Nephron (organoid): ENCODE measurements at regions not wholly inside any gene's neighbourhood (a gene's known extent, or its start where the extent isn't known, plus 50 kb on each side); places are given as distances from the start of the nearest gene placed in this dataset.
"Not testable (repeated sequence)": the region's sequence is repeated elsewhere in the genome, so short reads cannot be mapped to it uniquely, and the experiment has no call there.

ENCODE experiments used
- H3K27ac Mint-ChIP-seq, 3 experiments: 2 replicates each; pipeline ENCODE4 v1.8.0; 2020; ENCODE audit warnings: mixed read lengths in 3 of 3, mild to moderate bottlenecking in 2 of 3, moderate library complexity in 1 of 3
- H3K27me3 Mint-ChIP-seq: 2 replicates; pipeline ENCODE4 v1.8.0; 2021; ENCODE audit warnings: low read depth, mild to moderate bottlenecking, moderate library complexity, mixed read lengths
- H3K36me3 Mint-ChIP-seq: 2 replicates; pipeline ENCODE4 v1.8.0; 2020; ENCODE audit warnings: low read depth, mixed read lengths
- H3K4me1 Mint-ChIP-seq: 2 replicates; pipeline ENCODE4 v1.8.0; 2020; ENCODE audit warnings: mixed read lengths
- H3K4me3 Mint-ChIP-seq, 3 experiments: 2 replicates each; pipeline ENCODE4 v1.8.0; 2020; ENCODE audit warnings: mild to moderate bottlenecking in 3 of 3, mixed read lengths in 3 of 3, moderate library complexity in 2 of 3
- H3K9me3 Mint-ChIP-seq: 2 replicates; pipeline ENCODE4 v1.8.0; 2020; ENCODE audit warnings: mixed read lengths
- TF ChIP-seq, protein P1 (sequence below), 3 experiments: fragments of 200-600 bp; sonication (generic); IDR thresholded peaks; one replicate each; pipeline ENCODE4 v1.5.0; 2021; ENCODE audit warnings: antibody characterized with exemption in 3 of 3; ENCODE audit not compliant: unreplicated experiment in 3 of 3

DNA sequence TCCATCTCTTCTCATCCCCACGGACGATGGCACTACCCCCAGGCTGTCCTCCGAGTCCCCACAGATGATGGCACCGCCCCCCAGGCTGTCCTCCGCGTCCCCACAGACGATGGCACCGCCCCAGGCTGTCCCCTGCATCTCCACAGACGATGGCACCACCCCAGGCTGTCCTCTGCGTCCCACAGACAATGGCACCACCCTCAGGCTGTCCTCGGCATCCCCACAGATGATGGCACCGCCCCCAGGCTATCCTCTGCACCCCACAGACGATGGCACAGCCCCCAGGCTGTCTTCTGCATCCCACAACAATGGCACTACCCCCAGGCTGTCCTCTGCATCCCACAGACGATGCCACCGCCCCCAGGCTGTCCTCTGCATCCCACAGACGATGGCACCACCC is 57.4 kb upstream of the PTCH1 start:
- Mint-ChIP-seq H3K9me3 (peaks cover 2% of the 10 kb centered on the region), H3K36me3 (no peaks in the 10 kb centered on the region), H3K27ac (no peak overlapping the region)

DNA sequence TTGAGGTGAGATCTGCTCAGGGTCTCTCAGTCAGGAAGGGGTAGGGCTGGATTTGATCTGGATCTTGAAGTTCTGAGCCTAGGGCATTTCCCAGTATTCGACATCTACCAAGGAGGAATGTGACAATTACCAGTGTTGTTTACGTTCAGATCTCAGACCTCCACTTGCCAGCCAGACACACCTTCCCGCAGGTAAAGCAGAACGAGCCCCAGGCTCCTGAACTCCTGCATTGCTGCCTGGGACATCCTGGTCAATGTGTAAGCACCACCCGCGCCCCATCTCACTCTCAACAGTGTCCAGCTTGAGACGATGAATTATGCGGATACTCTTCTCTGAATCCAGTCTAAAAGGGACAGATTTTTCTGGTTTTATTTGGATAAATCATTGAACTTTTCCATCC is 56.7 kb upstream of the PTCH1 start:
- H3K27ac Mint-ChIP-seq = no peak overlapping the region
- peaks cover 2% of the 10 kb centered on the region for H3K9me3 Mint-ChIP-seq
- H3K27me3 Mint-ChIP-seq = peaks cover 32% of the 10 kb centered on the region
- H3K4me1 Mint-ChIP-seq = peaks cover 4% of the 10 kb centered on the region
- H3K4me3 Mint-ChIP-seq = no peak overlapping the region
- TF ChIP-seq, protein P1, sequence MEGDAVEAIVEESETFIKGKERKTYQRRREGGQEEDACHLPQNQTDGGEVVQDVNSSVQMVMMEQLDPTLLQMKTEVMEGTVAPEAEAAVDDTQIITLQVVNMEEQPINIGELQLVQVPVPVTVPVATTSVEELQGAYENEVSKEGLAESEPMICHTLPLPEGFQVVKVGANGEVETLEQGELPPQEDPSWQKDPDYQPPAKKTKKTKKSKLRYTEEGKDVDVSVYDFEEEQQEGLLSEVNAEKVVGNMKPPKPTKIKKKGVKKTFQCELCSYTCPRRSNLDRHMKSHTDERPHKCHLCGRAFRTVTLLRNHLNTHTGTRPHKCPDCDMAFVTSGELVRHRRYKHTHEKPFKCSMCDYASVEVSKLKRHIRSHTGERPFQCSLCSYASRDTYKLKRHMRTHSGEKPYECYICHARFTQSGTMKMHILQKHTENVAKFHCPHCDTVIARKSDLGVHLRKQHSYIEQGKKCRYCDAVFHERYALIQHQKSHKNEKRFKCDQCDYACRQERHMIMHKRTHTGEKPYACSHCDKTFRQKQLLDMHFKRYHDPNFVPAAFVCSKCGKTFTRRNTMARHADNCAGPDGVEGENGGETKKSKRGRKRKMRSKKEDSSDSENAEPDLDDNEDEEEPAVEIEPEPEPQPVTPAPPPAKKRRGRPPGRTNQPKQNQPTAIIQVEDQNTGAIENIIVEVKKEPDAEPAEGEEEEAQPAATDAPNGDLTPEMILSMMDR (IDR thresholded peaks at IDR 0.05; ENCODE audit: unreplicated experiment in 3 of 3) = no peak
- no peaks in the 10 kb centered on the region for H3K36me3 Mint-ChIP-seq

More for the DNA sequence above, 57.4 kb upstream of the PTCH1 start:
- TF ChIP-seq, protein P1 (IDR thresholded peaks at IDR 0.05; ENCODE audit: unreplicated experiment in 3 of 3) = no peak
- H3K4me3 Mint-ChIP-seq = no peak overlapping the region
- peaks cover 34% of the 10 kb centered on the region for H3K27me3 Mint-ChIP-seq
- H3K4me1 Mint-ChIP-seq = peaks cover 4% of the 10 kb centered on the region

DNA sequence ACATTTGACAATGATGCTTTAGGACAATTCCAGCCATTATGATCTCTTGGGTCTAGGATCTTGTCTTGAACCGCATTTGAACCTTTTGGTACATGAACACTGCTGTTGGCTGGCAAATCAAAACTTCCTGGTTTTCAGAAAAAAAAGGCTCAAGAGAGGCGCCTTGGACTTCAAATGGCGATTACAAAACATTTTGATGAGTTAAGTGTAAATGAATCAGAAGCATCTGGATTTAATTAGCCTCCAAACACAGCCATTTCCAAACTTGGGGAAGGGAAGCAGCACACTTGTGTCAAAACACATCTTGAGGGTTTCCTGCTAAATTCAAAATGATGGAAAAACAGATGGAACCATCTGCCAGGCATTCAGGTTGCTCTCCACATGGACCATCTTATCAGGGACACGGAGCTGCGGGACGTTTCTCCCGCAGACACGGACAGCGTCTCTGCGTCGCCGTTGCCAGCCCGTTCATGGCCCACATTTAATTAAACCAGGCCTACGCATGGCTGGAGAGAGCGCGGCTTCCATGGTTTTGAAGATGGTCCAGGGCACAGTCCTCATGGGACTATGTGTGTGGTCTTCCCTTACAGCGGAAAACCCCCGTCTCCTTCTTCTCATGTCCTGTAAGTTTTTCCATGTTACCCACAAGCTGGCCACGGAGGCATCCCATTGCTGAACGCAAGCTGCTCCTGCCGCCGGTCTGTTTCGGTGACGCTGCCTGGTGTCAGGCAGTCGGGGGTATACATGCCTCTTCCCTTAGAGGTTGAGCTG is 55.8 kb upstream of the PTCH1 start:
- no peak overlapping the region for H3K27ac Mint-ChIP-seq
- peaks cover 2% of the 10 kb centered on the region for H3K9me3 Mint-ChIP-seq
- H3K4me3 Mint-ChIP-seq = no peak overlapping the region
- TF ChIP-seq, protein P1 (IDR thresholded peaks at IDR 0.05; ENCODE audit: unreplicated experiment in 3 of 3) = no peak
- H3K36me3 Mint-ChIP-seq = no peaks in the 10 kb centered on the region
- H3K4me1 Mint-ChIP-seq = peaks cover 4% of the 10 kb centered on the region
- peaks cover 30% of the 10 kb centered on the region for H3K27me3 Mint-ChIP-seq

DNA sequence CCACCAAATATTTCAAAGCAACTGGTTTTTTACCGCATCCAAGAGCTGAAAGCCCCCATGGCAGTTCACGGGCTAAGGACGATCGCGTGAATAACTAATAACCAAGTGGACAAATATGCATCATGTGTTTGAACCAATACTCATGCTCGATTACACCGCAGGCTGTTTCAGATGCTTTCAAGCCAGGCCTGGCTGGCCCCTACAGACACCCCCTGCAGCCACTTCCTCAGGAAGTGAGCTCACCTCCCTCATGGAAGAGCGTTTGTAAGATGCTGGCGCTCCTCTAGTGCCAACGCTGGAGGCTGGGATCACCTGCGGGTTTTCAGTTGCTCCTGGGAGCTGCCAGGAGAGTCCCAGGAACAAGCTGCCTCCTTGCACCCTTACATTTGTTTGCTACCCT is 53.9 kb upstream of the PTCH1 start:
- no peaks in the 10 kb centered on the region for H3K4me1 Mint-ChIP-seq
- no peak overlapping the region for H3K27ac Mint-ChIP-seq
- no peaks in the 10 kb centered on the region for H3K36me3 Mint-ChIP-seq
- peaks cover 31% of the 10 kb centered on the region for H3K27me3 Mint-ChIP-seq
- TF ChIP-seq, protein P1 (IDR thresholded peaks at IDR 0.05; ENCODE audit: unreplicated experiment in 3 of 3) = no peak
- no peak overlapping the region for H3K4me3 Mint-ChIP-seq
- no peaks in the 10 kb centered on the region for H3K9me3 Mint-ChIP-seq

DNA sequence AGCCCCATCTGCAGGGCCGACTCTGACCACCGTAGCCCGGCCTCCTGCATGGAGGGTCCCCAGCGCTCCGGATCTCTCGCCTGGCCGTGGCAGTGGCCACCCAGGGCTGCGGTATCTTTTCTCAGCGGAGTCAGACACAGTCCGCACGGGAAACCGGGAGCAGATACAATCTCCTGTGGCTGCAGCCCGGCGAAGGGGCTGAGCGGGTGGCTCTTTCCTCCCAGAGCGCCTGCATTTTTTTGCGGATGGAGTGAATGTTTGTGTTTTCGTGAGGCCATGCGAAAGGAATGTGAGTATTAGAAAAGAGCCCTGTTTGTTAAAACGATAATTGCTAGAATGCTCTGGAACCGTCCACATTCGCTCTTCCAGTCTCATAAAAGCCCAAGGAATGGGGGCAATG is 53.4 kb upstream of the PTCH1 start:
- Mint-ChIP-seq H3K4me1 (no peaks in the 10 kb centered on the region), H3K36me3 (no peaks in the 10 kb centered on the region), H3K9me3 (no peaks in the 10 kb centered on the region), H3K27ac (no peak overlapping the region), H3K27me3 (peaks cover 29% of the 10 kb centered on the region), H3K4me3 (no peak overlapping the region)
- TF ChIP-seq, protein P1 (IDR thresholded peaks at IDR 0.05; ENCODE audit: unreplicated experiment in 3 of 3) = no peak

DNA sequence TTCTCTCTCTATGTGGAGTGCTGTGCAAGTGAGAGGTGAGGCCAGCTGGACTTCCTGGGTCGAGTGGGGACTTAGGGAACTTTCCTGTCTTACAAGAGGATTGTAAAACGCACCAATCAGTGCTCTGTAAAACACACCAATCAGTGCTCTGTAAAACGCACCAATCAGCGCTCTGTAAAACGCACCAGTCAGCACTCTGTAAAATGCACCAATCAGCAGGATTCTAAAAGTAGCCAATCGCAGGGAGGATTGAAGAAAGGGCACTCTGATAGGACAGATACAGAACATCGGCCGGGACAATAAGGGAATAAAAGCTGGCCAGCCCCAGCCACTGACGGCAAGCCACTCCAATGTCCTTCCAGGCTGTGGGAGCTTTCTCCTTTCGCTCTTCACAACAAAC is 52.0 kb upstream of the PTCH1 start:
- H3K4me1 Mint-ChIP-seq = not testable (repeated sequence)

More for the DNA sequence above, 52.0 kb upstream of the PTCH1 start:
- H3K27ac Mint-ChIP-seq, H3K9me3 Mint-ChIP-seq, H3K36me3 Mint-ChIP-seq, H3K4me3 Mint-ChIP-seq: not testable (repeated sequence)
- H3K27me3 Mint-ChIP-seq = peaks cover 31% of the 10 kb centered on the region
